ENCODE measurements at regions not wholly inside any gene's neighbourhood (a gene's known extent, or its start where the extent isn't known, plus 50 kb on each side); places are given as distances from the start of the nearest gene placed in this dataset.
A peak's percentile ranks its signal among the peaks of the same experiment; 100 is the strongest.

DNA sequence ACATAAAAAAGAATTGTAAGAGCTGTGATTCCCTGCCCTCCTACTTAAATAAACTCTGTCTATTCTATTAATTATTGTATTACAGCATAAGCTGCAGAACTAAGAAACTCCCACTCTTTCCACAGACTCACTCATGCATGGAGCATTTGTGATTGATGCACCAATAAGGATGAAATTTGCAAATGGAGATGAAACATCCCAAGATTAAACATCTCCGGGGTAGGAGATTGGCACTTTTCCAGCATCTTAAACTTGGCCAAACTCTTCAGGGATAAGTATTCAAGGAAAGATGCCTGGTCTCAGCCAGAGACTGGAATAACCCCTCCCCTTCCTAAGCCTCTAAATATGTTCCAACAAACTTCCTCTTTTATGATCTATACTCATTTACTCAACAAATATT, 472.0 kb downstream of the ACTL7B start:
- H3K36me3 ChIP-seq (ENCODE audit: control insufficient read depth in 4 of 4, insufficient read depth in 4 of 4, low read length in 4 of 4), result no peaks in the 10 kb centered on the region
- ATAC-seq (ENCODE audit: insufficient read depth, low FRiP score), result no peak
- no peaks in the 10 kb centered on the region for H3K27me3 ChIP-seq (ENCODE audit: control insufficient read depth in 3 of 3, insufficient read depth in 3 of 3, low read length in 2 of 3)
- peak; percentile 49 to 85 (median 79) for DNase-seq
- peaks cover 0 to 44% (median 6%) of the 10 kb centered on the region in 5 donors for H3K4me1 ChIP-seq (ENCODE audit: control insufficient read depth in 5 of 5, insufficient read depth in 5 of 5, low read length in 5 of 5)
- H3K4me3 ChIP-seq, result no peak overlapping the region
- TF ChIP-seq, protein P1, sequence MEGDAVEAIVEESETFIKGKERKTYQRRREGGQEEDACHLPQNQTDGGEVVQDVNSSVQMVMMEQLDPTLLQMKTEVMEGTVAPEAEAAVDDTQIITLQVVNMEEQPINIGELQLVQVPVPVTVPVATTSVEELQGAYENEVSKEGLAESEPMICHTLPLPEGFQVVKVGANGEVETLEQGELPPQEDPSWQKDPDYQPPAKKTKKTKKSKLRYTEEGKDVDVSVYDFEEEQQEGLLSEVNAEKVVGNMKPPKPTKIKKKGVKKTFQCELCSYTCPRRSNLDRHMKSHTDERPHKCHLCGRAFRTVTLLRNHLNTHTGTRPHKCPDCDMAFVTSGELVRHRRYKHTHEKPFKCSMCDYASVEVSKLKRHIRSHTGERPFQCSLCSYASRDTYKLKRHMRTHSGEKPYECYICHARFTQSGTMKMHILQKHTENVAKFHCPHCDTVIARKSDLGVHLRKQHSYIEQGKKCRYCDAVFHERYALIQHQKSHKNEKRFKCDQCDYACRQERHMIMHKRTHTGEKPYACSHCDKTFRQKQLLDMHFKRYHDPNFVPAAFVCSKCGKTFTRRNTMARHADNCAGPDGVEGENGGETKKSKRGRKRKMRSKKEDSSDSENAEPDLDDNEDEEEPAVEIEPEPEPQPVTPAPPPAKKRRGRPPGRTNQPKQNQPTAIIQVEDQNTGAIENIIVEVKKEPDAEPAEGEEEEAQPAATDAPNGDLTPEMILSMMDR (IDR thresholded peaks at IDR 0.05; ENCODE audit: control extremely low read depth, extremely low read depth), result no peak
- no peak overlapping the region for H3K9ac ChIP-seq (ENCODE audit: insufficient read depth in 1 of 2, low read length in 2 of 2)
- peaks cover 0 to 2% (median 0%) of the 10 kb centered on the region in 4 donors for H3K9me3 ChIP-seq (ENCODE audit: control insufficient read depth in 4 of 4, insufficient read depth in 3 of 4, low read length in 3 of 4)
- no peak overlapping the region for H3K27ac ChIP-seq (ENCODE audit: low read depth in 1 of 2, low read length in 1 of 2)
- WGBS, 2 donors, result 34 to 68% methylated on average over 1 of the region's 1 CpG

DNA sequence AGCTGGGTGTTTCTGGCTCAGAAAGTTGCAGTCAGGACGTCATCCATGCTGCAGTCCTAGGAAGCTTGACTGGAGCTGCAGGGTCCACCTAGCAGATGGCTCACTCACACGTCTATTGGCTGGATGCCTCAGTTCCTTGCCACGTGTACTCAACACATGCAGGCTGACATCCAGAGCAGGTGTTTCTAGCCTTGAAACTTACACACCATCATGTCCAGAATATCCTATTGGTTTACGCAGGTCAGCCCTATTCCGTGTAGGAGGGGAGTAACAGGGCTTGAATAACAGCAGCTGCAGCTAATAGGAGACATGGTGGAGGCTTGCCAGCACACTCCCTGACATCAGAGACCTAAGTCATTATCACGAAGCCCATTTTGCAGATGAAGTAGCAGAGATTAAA, 473.5 kb downstream of the ACTL7B start:
- no peak overlapping the region for H3K27ac ChIP-seq (ENCODE audit: low read depth in 1 of 2, low read length in 1 of 2)
- peaks cover 0 to 2% (median 0%) of the 10 kb centered on the region in 4 donors for H3K9me3 ChIP-seq (ENCODE audit: control insufficient read depth in 4 of 4, insufficient read depth in 3 of 4, low read length in 3 of 4)
- ATAC-seq (ENCODE audit: insufficient read depth, low FRiP score) (no peak), DNase-seq (peak; percentile 35 to 77 (median 67))
- TF ChIP-seq, protein P1 (IDR thresholded peaks at IDR 0.05; ENCODE audit: control extremely low read depth, extremely low read depth), result no peak
- H3K4me1 ChIP-seq (ENCODE audit: control insufficient read depth in 5 of 5, insufficient read depth in 5 of 5, low read length in 5 of 5), result peaks cover 0 to 56% (median 6%) of the 10 kb centered on the region in 5 donors
- WGBS, 2 donors, result 81 to 88% methylated on average over 6 of the region's 6 CpGs
- no peak overlapping the region for H3K9ac ChIP-seq (ENCODE audit: insufficient read depth in 1 of 2, low read length in 2 of 2)
- H3K27me3 ChIP-seq (ENCODE audit: control insufficient read depth in 3 of 3, insufficient read depth in 3 of 3, low read length in 2 of 3), result no peaks in the 10 kb centered on the region
- H3K36me3 ChIP-seq (ENCODE audit: control insufficient read depth in 4 of 4, insufficient read depth in 4 of 4, low read length in 4 of 4), result no peaks in the 10 kb centered on the region
- no peak overlapping the region for H3K4me3 ChIP-seq

DNA sequence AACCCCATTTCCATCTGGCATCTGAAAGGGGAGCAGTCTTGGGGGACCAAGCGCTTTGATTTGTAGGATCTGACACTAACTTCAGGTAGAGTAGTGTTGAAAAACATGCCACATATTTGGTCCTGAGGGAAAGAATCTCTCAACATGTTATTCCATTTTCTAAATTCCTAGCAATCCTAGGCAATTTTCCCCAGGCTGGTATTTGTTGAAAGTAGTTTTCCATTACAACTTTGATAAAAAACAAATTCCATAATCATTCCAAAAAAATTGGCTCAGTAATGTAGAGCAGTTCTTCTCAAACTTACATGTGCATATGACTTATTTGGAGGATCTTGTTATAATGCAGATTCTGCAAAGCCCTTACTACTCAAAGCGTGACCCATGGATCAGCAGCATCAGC, 477.9 kb downstream of the ACTL7B start:
- ATAC-seq (ENCODE audit: insufficient read depth, low FRiP score), result no peak
- WGBS, 2 donors, result 87 to 95% methylated on average over 2 of the region's 2 CpGs
- Histone ChIP-seq H3K9me3 (ENCODE audit: control insufficient read depth in 4 of 4, insufficient read depth in 3 of 4, low read length in 3 of 4) (peaks cover 0 to 5% (median under 1%) of the 10 kb centered on the region in 4 donors), H3K4me3 (no peak overlapping the region), H3K27me3 (ENCODE audit: control insufficient read depth in 3 of 3, insufficient read depth in 3 of 3, low read length in 2 of 3) (no peaks in the 10 kb centered on the region), H3K4me1 (ENCODE audit: control insufficient read depth in 5 of 5, insufficient read depth in 5 of 5, low read length in 5 of 5) (peaks cover 0 to 58% (median 6%) of the 10 kb centered on the region in 5 donors), H3K9ac (ENCODE audit: insufficient read depth in 1 of 2, low read length in 2 of 2) (no peak overlapping the region), H3K27ac (ENCODE audit: low read depth in 1 of 2, low read length in 1 of 2) (no peak overlapping the region), H3K36me3 (ENCODE audit: control insufficient read depth in 4 of 4, insufficient read depth in 4 of 4, low read length in 4 of 4) (no peaks in the 10 kb centered on the region)
- TF ChIP-seq, protein P1 (IDR thresholded peaks at IDR 0.05; ENCODE audit: control extremely low read depth, extremely low read depth), result no peak
- DNase-seq, result no peak

DNA sequence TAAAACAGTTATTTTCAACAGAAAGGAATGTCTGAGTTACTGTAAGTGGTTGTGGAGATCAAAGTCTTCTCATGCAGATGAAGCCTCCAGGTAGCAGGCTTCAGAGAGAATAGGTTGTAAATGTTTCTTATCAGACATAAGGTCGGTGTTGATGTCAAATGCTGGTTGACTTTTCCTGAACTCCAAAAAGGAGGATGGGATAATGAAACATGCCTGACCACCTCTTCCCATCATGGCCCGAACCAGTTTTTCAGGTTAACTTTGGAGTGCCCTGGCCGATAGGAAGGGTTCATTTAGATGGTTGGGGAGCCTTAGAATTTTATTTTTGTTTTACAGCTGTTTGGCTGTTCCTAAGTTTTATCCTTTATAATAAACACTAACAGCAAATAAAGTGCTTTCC, 478.4 kb downstream of the ACTL7B start:
- H3K9me3 ChIP-seq (ENCODE audit: control insufficient read depth in 4 of 4, insufficient read depth in 3 of 4, low read length in 3 of 4), result peaks cover 0 to 5% (median 2%) of the 10 kb centered on the region in 4 donors
- no peaks in the 10 kb centered on the region for H3K27me3 ChIP-seq (ENCODE audit: control insufficient read depth in 3 of 3, insufficient read depth in 3 of 3, low read length in 2 of 3)
- whole genome bisulfite sequencing, 2 donors, result 73 to 88% methylated on average over 3 of the region's 3 CpGs
- H3K36me3 ChIP-seq (ENCODE audit: control insufficient read depth in 4 of 4, insufficient read depth in 4 of 4, low read length in 4 of 4), result no peaks in the 10 kb centered on the region
- peaks cover 0 to 53% (median 6%) of the 10 kb centered on the region in 5 donors for H3K4me1 ChIP-seq (ENCODE audit: control insufficient read depth in 5 of 5, insufficient read depth in 5 of 5, low read length in 5 of 5)
- TF ChIP-seq, protein P1 (IDR thresholded peaks at IDR 0.05; ENCODE audit: control extremely low read depth, extremely low read depth), result no peak
- H3K4me3 ChIP-seq, result no peak overlapping the region
- DNase-seq (no peak), ATAC-seq (ENCODE audit: insufficient read depth, low FRiP score) (no peak)
- no peak overlapping the region for H3K27ac ChIP-seq (ENCODE audit: low read depth in 1 of 2, low read length in 1 of 2)
- H3K9ac ChIP-seq (ENCODE audit: insufficient read depth in 1 of 2, low read length in 2 of 2), result no peak overlapping the region
